CD14-positive monocyte (primary cell): ENCODE measurements at regions not wholly inside any gene's neighbourhood (a gene's known extent, or its start where the extent isn't known, plus 50 kb on each side); places are given as distances from the start of the nearest gene placed in this dataset.

Source experiments
- DNase-seq, 3 donors: peaks; one replicate each; pipeline ENCODE4 v3.0.0-alpha.2; 2011 to 2022
- H2AFZ ChIP-seq: 2 replicates; pipeline ENCODE4 v1.6.0; 2012; ENCODE audit warnings: mild to moderate bottlenecking, low read depth, low read length, inconsistent platforms; ENCODE audit not compliant: insufficient read depth, poor library complexity, severe bottlenecking
- H3K27ac ChIP-seq, 2 donors: 1 replicate in 1 of 2; 2 replicates in 1 of 2; pipeline ENCODE4 v1.5.1; 2012 to 2013; ENCODE audit warnings: low read length in 2 of 2, control low read depth in 1 of 2, inconsistent platforms in 1 of 2, low read depth in 1 of 2, mild to moderate bottlenecking in 1 of 2
- H3K27me3 ChIP-seq, 2 donors: one replicate each; pipeline versions ENCODE4 v1.6.0 to v1.6.1; 2011 to 2013; ENCODE audit warnings: low read length in 2 of 2; ENCODE audit not compliant: control insufficient read depth in 2 of 2, insufficient read depth in 2 of 2
- H3K36me3 ChIP-seq, 2 donors: replicated peaks in 1 of 2; 1 replicate in 1 of 2; 2 replicates in 1 of 2; pipeline versions ENCODE4 v1.5.1 to v1.6.1; 2012 to 2013; ENCODE audit warnings: low read length in 2 of 2, control low read depth in 1 of 2, inconsistent platforms in 1 of 2, mild to moderate bottlenecking in 1 of 2; ENCODE audit not compliant: insufficient read depth in 2 of 2, control insufficient read depth in 1 of 2
- H3K4me1 ChIP-seq, 2 donors: 1 replicate in 1 of 2; 2 replicates in 1 of 2; pipeline versions ENCODE4 v1.5.1 to v1.6.1; 2012 to 2013; ENCODE audit warnings: low read length in 2 of 2, control low read depth in 1 of 2, inconsistent platforms in 1 of 2, mild to moderate bottlenecking in 1 of 2, moderate library complexity in 1 of 2; ENCODE audit not compliant: insufficient read depth in 2 of 2, control insufficient read depth in 1 of 2
- H3K4me2 ChIP-seq: replicated peaks from 2 replicates; pipeline ENCODE3; 2012; ENCODE audit warnings: low read length, moderate library complexity, mild to moderate bottlenecking; ENCODE audit not compliant: poor library complexity, severe bottlenecking; ENCODE audit errors: extremely low read depth
- H3K4me3 ChIP-seq, 3 experiments: fragments of 200-600 bp in 1 of 3; sonication (generic) in 1 of 3; replicated peaks in 1 of 3; 1 replicate in 2 of 3; 2 replicates in 1 of 3; pipeline ENCODE4 v1.5.1; 2011 to 2013; ENCODE audit warnings: low read length in 3 of 3, mild to moderate bottlenecking in 3 of 3, control low read depth in 2 of 3, low read depth in 2 of 3, inconsistent platforms in 1 of 3, moderate library complexity in 1 of 3
- H3K79me2 ChIP-seq: 2 replicates; pipeline ENCODE4 v1.6.0; 2012; ENCODE audit warnings: mild to moderate bottlenecking, control low read depth, inconsistent platforms, low read length, moderate library complexity; ENCODE audit not compliant: insufficient read depth
- H3K9ac ChIP-seq: 2 replicates; pipeline ENCODE4 v1.6.0; 2017; ENCODE audit warnings: low read length, mild to moderate bottlenecking; ENCODE audit not compliant: insufficient read depth, poor library complexity, severe bottlenecking
- H3K9me3 ChIP-seq, 2 donors: replicated peaks in 1 of 2; 1 replicate in 1 of 2; 2 replicates in 1 of 2; pipeline versions ENCODE4 v1.5.1 to v1.6.1; 2012 to 2013; ENCODE audit warnings: low read length in 2 of 2, control low read depth in 1 of 2; ENCODE audit not compliant: control insufficient read depth in 1 of 2, insufficient read depth in 1 of 2
- H4K20me1 ChIP-seq: 2 replicates; pipeline ENCODE4 v1.6.0; 2012; ENCODE audit warnings: mild to moderate bottlenecking, low read length, control low read depth, moderate library complexity; ENCODE audit not compliant: insufficient read depth
- H3K27ac Mint-ChIP-seq, 7 donors: one replicate each; pipeline ENCODE4 v1.8.0; 2020; ENCODE audit warnings: mild to moderate bottlenecking in 7 of 7, mixed read lengths in 7 of 7, moderate library complexity in 6 of 7, inconsistent platforms in 2 of 7
- H3K27me3 Mint-ChIP-seq, 3 donors: one replicate each; pipeline ENCODE4 v1.8.0; 2021 to 2022; ENCODE audit warnings: low read depth in 3 of 3, mild to moderate bottlenecking in 3 of 3, mixed read lengths in 3 of 3, moderate library complexity in 3 of 3, inconsistent platforms in 1 of 3
- H3K36me3 Mint-ChIP-seq, 2 donors: one replicate each; pipeline ENCODE4 v1.8.0; 2020; ENCODE audit warnings: mixed read lengths in 2 of 2, inconsistent platforms in 1 of 2, mild to moderate bottlenecking in 1 of 2
- H3K4me1 Mint-ChIP-seq: one replicate; pipeline ENCODE4 v1.8.0; 2020; ENCODE audit warnings: mild to moderate bottlenecking, mixed read lengths
- H3K4me3 Mint-ChIP-seq, 2 donors: one replicate each; pipeline ENCODE4 v1.8.0; 2020; ENCODE audit warnings: mild to moderate bottlenecking in 2 of 2, mixed read lengths in 2 of 2, moderate library complexity in 1 of 2
- H3K9me3 Mint-ChIP-seq, 7 donors: one replicate each; pipeline ENCODE4 v1.8.0; 2020 to 2022; ENCODE audit warnings: mixed read lengths in 7 of 7, mild to moderate bottlenecking in 6 of 7, moderate library complexity in 6 of 7, inconsistent platforms in 2 of 7
- CTCF ChIP-seq: fragments of 200-600 bp; IDR thresholded peaks from one replicate; pipeline ENCODE4 v1.8.0; 2022; ENCODE audit warnings: antibody characterized with exemption, mild to moderate bottlenecking
- WGBS: methylation state at CpG from one replicate; pipeline ENCODE4 v1.1.5; 2013; ENCODE audit warnings: missing lambda C conversion rate; ENCODE audit not compliant: insufficient coverage; 5-methylcytosine and 5-hydroxymethylcytosine counted together
- intact Hi-C, 2 donors: fragments of 100-400 bp; cut with micrococcal nuclease; formaldehyde crosslinking; loops; one replicate each; pipeline versions ENCODE4 v1.15.0 to v1.15.1; 2023

GRCh38 chr15:95712785-95713184 is 617.7 kb upstream of the NR2F2 start:
- H3K27me3 ChIP-seq = no peaks in the 10 kb centered on the region
- no peak for TF ChIP-seq CTCF
- H3K27me3 Mint-ChIP-seq = no peaks in the 10 kb centered on the region
- H3K4me3 Mint-ChIP-seq = no peak overlapping the region
- no peaks in the 10 kb centered on the region for H4K20me1 ChIP-seq
- H3K4me2 ChIP-seq = no peak overlapping the region
- no peak overlapping the region for H3K27ac ChIP-seq
- WGBS = no CpG with 5 or more reads among the region's 1 CpG
- no peak overlapping the region for H3K4me3 ChIP-seq
- intact Hi-C loops = no loop called here
- no peaks in the 10 kb centered on the region for H3K79me2 ChIP-seq
- no peaks in the 10 kb centered on the region for H3K4me1 ChIP-seq
- H2AFZ ChIP-seq = no peak overlapping the region
- peaks cover 0 to 6% (median 2%) of the 10 kb centered on the region in 7 donors for H3K9me3 Mint-ChIP-seq
- H3K9me3 ChIP-seq = no peaks in the 10 kb centered on the region
- no peaks in the 10 kb centered on the region for H3K36me3 Mint-ChIP-seq
- no peak overlapping the region for H3K9ac ChIP-seq
- no peak for DNase-seq
- no peaks in the 10 kb centered on the region for H3K36me3 ChIP-seq
- H3K4me1 Mint-ChIP-seq = no peaks in the 10 kb centered on the region
- no peak overlapping the region for H3K27ac Mint-ChIP-seq

- Histone ChIP-seq H3K4me3 (no peak overlapping the region), H3K9ac (no peak overlapping the region), H3K27me3 (no peaks in the 10 kb centered on the region), H3K79me2 (no peaks in the 10 kb centered on the region), H3K4me1 (no peaks in the 10 kb centered on the region), H3K36me3 (no peaks in the 10 kb centered on the region), H3K27ac (no peak overlapping the region), H2AFZ (no peak overlapping the region), H3K4me2 (no peak overlapping the region), H3K9me3 (no peaks in the 10 kb centered on the region), H4K20me1 (no peaks in the 10 kb centered on the region)
- Mint-ChIP-seq H3K4me3 (no peak overlapping the region), H3K4me1 (no peaks in the 10 kb centered on the region), H3K27me3 (no peaks in the 10 kb centered on the region), H3K36me3 (no peaks in the 10 kb centered on the region), H3K9me3 (peaks cover 0 to 6% (median 2%) of the 10 kb centered on the region in 7 donors), H3K27ac (no peak overlapping the region)
- TF ChIP-seq CTCF = no peak
- intact Hi-C loops = no loop called here
- 74% methylated on average over 2 of the region's 5 CpGs for WGBS
- DNase-seq = no peak
These were observed 617.2 kb upstream of the NR2F2 start for GRCh38 chr15:95713324-95713723.
